HepG2 (cell line): ENCODE measurements at regions not wholly inside any gene's neighbourhood (a gene's known extent, or its start where the extent isn't known, plus 50 kb on each side); places are given as distances from the start of the nearest gene placed in this dataset.

Experiments used
- EZH2 ChIP-seq: conservative IDR thresholded peaks from 2 replicates; pipeline ENCODE4 v1.6.1; 2012; ENCODE audit warnings: mild to moderate bottlenecking, low read depth, low read length, moderate library complexity
- GABPA ChIP-seq, 2 experiments: IDR thresholded peaks; 2 replicates each; pipeline ENCODE4 v1.6.1; 2011 to 2016; ENCODE audit warnings: low read depth in 2 of 2, low read length in 1 of 2, missing biosample characterization in 1 of 2, missing genetic modification characterization in 1 of 2
- MAFF ChIP-seq: IDR thresholded peaks from 2 replicates; pipeline ENCODE4 v1.6.1; 2011; ENCODE audit warnings: low read depth, low read length, improper control_type of control experiment
- MEIS2 ChIP-seq: sonication (generic); formaldehyde crosslinking; IDR thresholded peaks from 2 replicates; pipeline ENCODE4 v1.9.0; 2021; ENCODE audit warnings: mild to moderate bottlenecking, missing genetic modification reagents
- ZNF234 ChIP-seq: sonication (generic); formaldehyde crosslinking; conservative IDR thresholded peaks from 2 replicates; pipeline ENCODE4 v1.5.1; 2020; ENCODE audit warnings: mild to moderate bottlenecking, missing genetic modification reagents
- ZNF30 ChIP-seq: sonication (generic); formaldehyde crosslinking; IDR thresholded peaks from 2 replicates; pipeline ENCODE4 v1.5.0; 2020; ENCODE audit warnings: mild to moderate bottlenecking, missing genetic modification reagents
- ZNF709 ChIP-seq: sonication (generic); formaldehyde crosslinking; IDR thresholded peaks from 2 replicates; pipeline ENCODE4 v1.5.0; 2020; ENCODE audit warnings: mild to moderate bottlenecking, missing genetic modification reagents
- TF ChIP-seq, protein P1 (sequence below): sonication (generic); formaldehyde crosslinking; IDR thresholded peaks from 2 replicates; pipeline ENCODE4 v1.8.1; 2022; ENCODE audit warnings: low read depth, mild to moderate bottlenecking, missing genetic modification reagents
- TF ChIP-seq, protein P2 (sequence below): sonication (generic); formaldehyde crosslinking; conservative IDR thresholded peaks from 2 replicates; pipeline ENCODE4 v1.4.0; 2020; ENCODE audit warnings: missing genetic modification reagents
- TF ChIP-seq, protein P3 (sequence below), 2 experiments: IDR thresholded peaks; 2 replicates each; pipeline ENCODE4 v1.6.1; 2011 to 2012; ENCODE audit warnings: low read length in 2 of 2, borderline replicate concordance in 1 of 2, low read depth in 1 of 2, mild to moderate bottlenecking in 1 of 2, moderate library complexity in 1 of 2
- TF ChIP-seq, protein P4 (sequence below): sonication (generic); formaldehyde crosslinking; IDR thresholded peaks from 2 replicates; pipeline ENCODE4 v1.5.0; 2020; ENCODE audit warnings: mild to moderate bottlenecking, missing genetic modification reagents, moderate library complexity
- TF ChIP-seq, protein P5 (sequence below): sonication (generic); formaldehyde crosslinking; IDR thresholded peaks from 2 replicates; pipeline ENCODE4 v1.8.0; 2022; ENCODE audit warnings: mild to moderate bottlenecking, missing genetic modification reagents, moderate library complexity

DNA sequence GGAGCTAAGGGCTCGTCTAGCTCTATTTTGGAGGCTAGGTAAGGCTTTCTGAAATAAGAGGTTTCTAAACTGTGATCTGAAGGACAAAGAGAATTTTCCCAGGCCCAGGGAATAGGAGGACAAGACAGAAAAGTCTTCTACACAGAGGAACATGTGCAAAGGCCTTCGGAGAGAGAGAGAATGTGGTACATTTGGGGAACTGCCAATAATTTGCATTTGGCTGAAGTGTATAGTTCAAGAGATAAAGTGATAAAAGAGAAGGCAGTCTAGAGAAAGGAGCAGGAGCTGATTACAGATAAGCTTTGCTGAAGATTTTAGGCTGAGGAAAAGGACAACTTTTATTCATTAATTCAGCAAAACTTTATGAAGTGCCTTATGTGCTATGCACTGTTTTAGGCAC, 214.4 kb upstream of the ELL2 start:
- TF ChIP-seq, protein P1, sequence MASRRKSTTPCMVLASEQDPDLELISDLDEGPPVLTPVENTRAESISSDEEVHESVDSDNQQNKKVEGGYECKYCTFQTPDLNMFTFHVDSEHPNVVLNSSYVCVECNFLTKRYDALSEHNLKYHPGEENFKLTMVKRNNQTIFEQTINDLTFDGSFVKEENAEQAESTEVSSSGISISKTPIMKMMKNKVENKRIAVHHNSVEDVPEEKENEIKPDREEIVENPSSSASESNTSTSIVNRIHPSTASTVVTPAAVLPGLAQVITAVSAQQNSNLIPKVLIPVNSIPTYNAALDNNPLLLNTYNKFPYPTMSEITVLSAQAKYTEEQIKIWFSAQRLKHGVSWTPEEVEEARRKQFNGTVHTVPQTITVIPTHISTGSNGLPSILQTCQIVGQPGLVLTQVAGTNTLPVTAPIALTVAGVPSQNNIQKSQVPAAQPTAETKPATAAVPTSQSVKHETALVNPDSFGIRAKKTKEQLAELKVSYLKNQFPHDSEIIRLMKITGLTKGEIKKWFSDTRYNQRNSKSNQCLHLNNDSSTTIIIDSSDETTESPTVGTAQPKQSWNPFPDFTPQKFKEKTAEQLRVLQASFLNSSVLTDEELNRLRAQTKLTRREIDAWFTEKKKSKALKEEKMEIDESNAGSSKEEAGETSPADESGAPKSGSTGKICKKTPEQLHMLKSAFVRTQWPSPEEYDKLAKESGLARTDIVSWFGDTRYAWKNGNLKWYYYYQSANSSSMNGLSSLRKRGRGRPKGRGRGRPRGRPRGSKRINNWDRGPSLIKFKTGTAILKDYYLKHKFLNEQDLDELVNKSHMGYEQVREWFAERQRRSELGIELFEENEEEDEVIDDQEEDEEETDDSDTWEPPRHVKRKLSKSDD (CRISPR knock-in tag), result no peak
- TF ChIP-seq, protein P2, sequence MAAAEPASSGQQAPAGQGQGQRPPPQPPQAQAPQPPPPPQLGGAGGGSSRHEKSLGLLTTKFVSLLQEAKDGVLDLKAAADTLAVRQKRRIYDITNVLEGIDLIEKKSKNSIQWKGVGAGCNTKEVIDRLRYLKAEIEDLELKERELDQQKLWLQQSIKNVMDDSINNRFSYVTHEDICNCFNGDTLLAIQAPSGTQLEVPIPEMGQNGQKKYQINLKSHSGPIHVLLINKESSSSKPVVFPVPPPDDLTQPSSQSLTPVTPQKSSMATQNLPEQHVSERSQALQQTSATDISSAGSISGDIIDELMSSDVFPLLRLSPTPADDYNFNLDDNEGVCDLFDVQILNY (CRISPR knock-in tag), result no peak
- TF ChIP-seq GABPA (IDR thresholded peaks at IDR 0.05; ENCODE audit: low read depth, low read length) (no peak), GABPA (CRISPR knock-in tag; IDR thresholded peaks at IDR 0.05; ENCODE audit: low read depth) (no peak), ZNF30 (CRISPR knock-in tag) (no peak), MAFF (no peak), ZNF709 (CRISPR knock-in tag) (no peak), EZH2 (no peak), ZNF234 (no peak), MEIS2 (CRISPR knock-in tag) (no peak)
- TF ChIP-seq, protein P3, sequence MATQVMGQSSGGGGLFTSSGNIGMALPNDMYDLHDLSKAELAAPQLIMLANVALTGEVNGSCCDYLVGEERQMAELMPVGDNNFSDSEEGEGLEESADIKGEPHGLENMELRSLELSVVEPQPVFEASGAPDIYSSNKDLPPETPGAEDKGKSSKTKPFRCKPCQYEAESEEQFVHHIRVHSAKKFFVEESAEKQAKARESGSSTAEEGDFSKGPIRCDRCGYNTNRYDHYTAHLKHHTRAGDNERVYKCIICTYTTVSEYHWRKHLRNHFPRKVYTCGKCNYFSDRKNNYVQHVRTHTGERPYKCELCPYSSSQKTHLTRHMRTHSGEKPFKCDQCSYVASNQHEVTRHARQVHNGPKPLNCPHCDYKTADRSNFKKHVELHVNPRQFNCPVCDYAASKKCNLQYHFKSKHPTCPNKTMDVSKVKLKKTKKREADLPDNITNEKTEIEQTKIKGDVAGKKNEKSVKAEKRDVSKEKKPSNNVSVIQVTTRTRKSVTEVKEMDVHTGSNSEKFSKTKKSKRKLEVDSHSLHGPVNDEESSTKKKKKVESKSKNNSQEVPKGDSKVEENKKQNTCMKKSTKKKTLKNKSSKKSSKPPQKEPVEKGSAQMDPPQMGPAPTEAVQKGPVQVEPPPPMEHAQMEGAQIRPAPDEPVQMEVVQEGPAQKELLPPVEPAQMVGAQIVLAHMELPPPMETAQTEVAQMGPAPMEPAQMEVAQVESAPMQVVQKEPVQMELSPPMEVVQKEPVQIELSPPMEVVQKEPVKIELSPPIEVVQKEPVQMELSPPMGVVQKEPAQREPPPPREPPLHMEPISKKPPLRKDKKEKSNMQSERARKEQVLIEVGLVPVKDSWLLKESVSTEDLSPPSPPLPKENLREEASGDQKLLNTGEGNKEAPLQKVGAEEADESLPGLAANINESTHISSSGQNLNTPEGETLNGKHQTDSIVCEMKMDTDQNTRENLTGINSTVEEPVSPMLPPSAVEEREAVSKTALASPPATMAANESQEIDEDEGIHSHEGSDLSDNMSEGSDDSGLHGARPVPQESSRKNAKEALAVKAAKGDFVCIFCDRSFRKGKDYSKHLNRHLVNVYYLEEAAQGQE (IDR thresholded peaks at IDR 0.05; ENCODE audit: borderline replicate concordance in 1 of 2, low read depth in 1 of 2, low read length in 2 of 2), result no peak
- TF ChIP-seq, protein P4, sequence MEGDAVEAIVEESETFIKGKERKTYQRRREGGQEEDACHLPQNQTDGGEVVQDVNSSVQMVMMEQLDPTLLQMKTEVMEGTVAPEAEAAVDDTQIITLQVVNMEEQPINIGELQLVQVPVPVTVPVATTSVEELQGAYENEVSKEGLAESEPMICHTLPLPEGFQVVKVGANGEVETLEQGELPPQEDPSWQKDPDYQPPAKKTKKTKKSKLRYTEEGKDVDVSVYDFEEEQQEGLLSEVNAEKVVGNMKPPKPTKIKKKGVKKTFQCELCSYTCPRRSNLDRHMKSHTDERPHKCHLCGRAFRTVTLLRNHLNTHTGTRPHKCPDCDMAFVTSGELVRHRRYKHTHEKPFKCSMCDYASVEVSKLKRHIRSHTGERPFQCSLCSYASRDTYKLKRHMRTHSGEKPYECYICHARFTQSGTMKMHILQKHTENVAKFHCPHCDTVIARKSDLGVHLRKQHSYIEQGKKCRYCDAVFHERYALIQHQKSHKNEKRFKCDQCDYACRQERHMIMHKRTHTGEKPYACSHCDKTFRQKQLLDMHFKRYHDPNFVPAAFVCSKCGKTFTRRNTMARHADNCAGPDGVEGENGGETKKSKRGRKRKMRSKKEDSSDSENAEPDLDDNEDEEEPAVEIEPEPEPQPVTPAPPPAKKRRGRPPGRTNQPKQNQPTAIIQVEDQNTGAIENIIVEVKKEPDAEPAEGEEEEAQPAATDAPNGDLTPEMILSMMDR (CRISPR knock-in tag), result no peak
- TF ChIP-seq, protein P5, sequence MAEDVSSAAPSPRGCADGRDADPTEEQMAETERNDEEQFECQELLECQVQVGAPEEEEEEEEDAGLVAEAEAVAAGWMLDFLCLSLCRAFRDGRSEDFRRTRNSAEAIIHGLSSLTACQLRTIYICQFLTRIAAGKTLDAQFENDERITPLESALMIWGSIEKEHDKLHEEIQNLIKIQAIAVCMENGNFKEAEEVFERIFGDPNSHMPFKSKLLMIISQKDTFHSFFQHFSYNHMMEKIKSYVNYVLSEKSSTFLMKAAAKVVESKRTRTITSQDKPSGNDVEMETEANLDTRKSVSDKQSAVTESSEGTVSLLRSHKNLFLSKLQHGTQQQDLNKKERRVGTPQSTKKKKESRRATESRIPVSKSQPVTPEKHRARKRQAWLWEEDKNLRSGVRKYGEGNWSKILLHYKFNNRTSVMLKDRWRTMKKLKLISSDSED, result no peak
